PFSK-1 (cell line): ENCODE measurements at regions not wholly inside any gene's neighbourhood (a gene's known extent, or its start where the extent isn't known, plus 50 kb on each side); places are given as distances from the start of the nearest gene placed in this dataset.

Source experiments
- FOXP2 ChIP-seq: optimal IDR thresholded peaks from 2 replicates; pipeline ENCODE3; 2011; ENCODE audit warnings: borderline replicate concordance, control low read depth, inconsistent platforms; ENCODE audit not compliant: insufficient read depth; ENCODE audit errors: extremely low read length, extremely low read depth
- POLR2AphosphoS5 ChIP-seq: IDR thresholded peaks from 2 replicates; pipeline ENCODE4 v1.6.1; 2012; ENCODE audit warnings: low read depth, mild to moderate bottlenecking, control low read depth, low read length, moderate library complexity
- SIN3A ChIP-seq: IDR thresholded peaks from 2 replicates; pipeline ENCODE4 v1.6.1; 2012; ENCODE audit warnings: mild to moderate bottlenecking, low read length, moderate library complexity, borderline replicate concordance; ENCODE audit not compliant: insufficient read depth
- TAF1 ChIP-seq: IDR thresholded peaks from 2 replicates; pipeline ENCODE4 v1.6.1; 2012; ENCODE audit warnings: low read length, control low read depth, borderline replicate concordance; ENCODE audit not compliant: insufficient read depth
- TF ChIP-seq, protein P1 (sequence below), 2 experiments: IDR thresholded peaks; 2 replicates each; pipeline versions ENCODE4 v1.6.1 to v1.8.0; 2011 to 2012; ENCODE audit warnings: low read depth in 2 of 2, low read length in 2 of 2, control low read depth in 1 of 2, inconsistent platforms in 1 of 2, mild to moderate bottlenecking in 1 of 2, moderate library complexity in 1 of 2; ENCODE audit not compliant: insufficient read depth in 1 of 2

DNA sequence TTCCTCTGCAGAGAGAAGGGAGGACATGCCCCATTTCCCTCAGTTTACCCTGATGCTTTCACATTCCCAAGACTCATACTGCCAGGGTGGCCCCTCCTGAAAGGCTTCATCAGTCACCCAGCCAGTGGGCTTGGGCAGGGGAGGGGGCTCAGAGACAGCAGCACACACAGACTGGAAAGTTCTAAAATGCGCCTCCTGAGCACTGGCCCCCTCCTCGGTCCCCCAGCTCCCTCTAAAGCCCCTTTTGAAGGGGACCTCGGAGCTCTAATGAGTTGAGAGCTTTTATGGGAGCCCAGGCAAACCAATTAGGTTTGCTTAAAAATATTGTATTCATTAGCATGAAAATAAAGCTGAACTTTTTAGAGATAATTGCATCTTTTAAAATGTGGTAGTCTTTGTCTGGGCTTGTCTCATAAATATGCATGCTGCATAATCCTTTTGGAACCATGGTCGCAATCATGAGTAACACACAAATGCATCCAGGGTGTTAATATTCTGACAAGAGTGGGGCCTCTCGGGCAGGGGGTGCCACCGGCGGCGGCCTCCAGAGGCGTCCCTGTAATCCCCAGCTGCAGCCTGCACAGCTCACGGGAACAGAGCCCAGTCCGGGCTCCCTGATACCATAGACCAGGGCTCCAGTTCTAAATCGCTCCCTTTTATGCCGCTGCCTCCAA, 78.5 kb downstream of the RPLP1 start:
- TF ChIP-seq SIN3A = no peak
- TF ChIP-seq, protein P1, sequence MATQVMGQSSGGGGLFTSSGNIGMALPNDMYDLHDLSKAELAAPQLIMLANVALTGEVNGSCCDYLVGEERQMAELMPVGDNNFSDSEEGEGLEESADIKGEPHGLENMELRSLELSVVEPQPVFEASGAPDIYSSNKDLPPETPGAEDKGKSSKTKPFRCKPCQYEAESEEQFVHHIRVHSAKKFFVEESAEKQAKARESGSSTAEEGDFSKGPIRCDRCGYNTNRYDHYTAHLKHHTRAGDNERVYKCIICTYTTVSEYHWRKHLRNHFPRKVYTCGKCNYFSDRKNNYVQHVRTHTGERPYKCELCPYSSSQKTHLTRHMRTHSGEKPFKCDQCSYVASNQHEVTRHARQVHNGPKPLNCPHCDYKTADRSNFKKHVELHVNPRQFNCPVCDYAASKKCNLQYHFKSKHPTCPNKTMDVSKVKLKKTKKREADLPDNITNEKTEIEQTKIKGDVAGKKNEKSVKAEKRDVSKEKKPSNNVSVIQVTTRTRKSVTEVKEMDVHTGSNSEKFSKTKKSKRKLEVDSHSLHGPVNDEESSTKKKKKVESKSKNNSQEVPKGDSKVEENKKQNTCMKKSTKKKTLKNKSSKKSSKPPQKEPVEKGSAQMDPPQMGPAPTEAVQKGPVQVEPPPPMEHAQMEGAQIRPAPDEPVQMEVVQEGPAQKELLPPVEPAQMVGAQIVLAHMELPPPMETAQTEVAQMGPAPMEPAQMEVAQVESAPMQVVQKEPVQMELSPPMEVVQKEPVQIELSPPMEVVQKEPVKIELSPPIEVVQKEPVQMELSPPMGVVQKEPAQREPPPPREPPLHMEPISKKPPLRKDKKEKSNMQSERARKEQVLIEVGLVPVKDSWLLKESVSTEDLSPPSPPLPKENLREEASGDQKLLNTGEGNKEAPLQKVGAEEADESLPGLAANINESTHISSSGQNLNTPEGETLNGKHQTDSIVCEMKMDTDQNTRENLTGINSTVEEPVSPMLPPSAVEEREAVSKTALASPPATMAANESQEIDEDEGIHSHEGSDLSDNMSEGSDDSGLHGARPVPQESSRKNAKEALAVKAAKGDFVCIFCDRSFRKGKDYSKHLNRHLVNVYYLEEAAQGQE (IDR thresholded peaks at IDR 0.05; ENCODE audit: insufficient read depth in 1 of 2, low read depth in 2 of 2, low read length in 2 of 2) = no peak
- no peak for TF ChIP-seq TAF1
- no peak for TF ChIP-seq POLR2AphosphoS5
- TF ChIP-seq FOXP2 = no peak
